ENCODE measurements at regions not wholly inside any gene's neighbourhood (a gene's known extent, or its start where the extent isn't known, plus 50 kb on each side); places are given as distances from the start of the nearest gene placed in this dataset.

- no peaks in the 10 kb centered on the region for H3K27me3 ChIP-seq (ENCODE audit: control insufficient read depth, insufficient read depth, low read length)
- no peak for DNase-seq
Measured at GRCh38 chr22:47392729-47393128, 630.3 kb downstream of the TBC1D22A start.

GRCh38 chr22:47392054-47392347, 629.6 kb downstream of the TBC1D22A start:
- DNase-seq: no peak
- H3K27me3 ChIP-seq (ENCODE audit: control insufficient read depth, insufficient read depth, low read length): no peaks in the 10 kb centered on the region
- no peaks in the 10 kb centered on the region for H3K36me3 ChIP-seq (replicated peaks; ENCODE audit: control insufficient read depth, insufficient read depth, low read length)
- no peak overlapping the region for H3K4me3 ChIP-seq (ENCODE audit: insufficient read depth, low read depth, low read length)

More at GRCh38 chr22:47392729-47393128, 630.3 kb downstream of the TBC1D22A start:
- Histone ChIP-seq H3K36me3 (replicated peaks; ENCODE audit: control insufficient read depth, insufficient read depth, low read length) (no peaks in the 10 kb centered on the region), H3K4me3 (ENCODE audit: insufficient read depth, low read depth, low read length) (no peak overlapping the region)

- Histone ChIP-seq H3K27me3 (ENCODE audit: control insufficient read depth, insufficient read depth, low read length) (no peaks in the 10 kb centered on the region), H3K4me3 (ENCODE audit: insufficient read depth, low read depth, low read length) (no peak overlapping the region), H3K36me3 (replicated peaks; ENCODE audit: control insufficient read depth, insufficient read depth, low read length) (no peaks in the 10 kb centered on the region)
- DNase-seq: no peak
Measured at GRCh38 chr22:47391169-47392053, 629.0 kb downstream of the TBC1D22A start.

- Histone ChIP-seq H3K27me3 (ENCODE audit: control insufficient read depth, insufficient read depth, low read length) (no peaks in the 10 kb centered on the region), H3K4me3 (ENCODE audit: insufficient read depth, low read depth, low read length) (no peak overlapping the region), H3K36me3 (replicated peaks; ENCODE audit: control insufficient read depth, insufficient read depth, low read length) (no peaks in the 10 kb centered on the region)
- no peak for DNase-seq
Measured at GRCh38 chr22:47390026-47390970, 627.8 kb downstream of the TBC1D22A start.

- Histone ChIP-seq H3K27me3 (ENCODE audit: control insufficient read depth, insufficient read depth, low read length) (no peaks in the 10 kb centered on the region), H3K4me3 (ENCODE audit: insufficient read depth, low read depth, low read length) (no peak overlapping the region), H3K36me3 (replicated peaks; ENCODE audit: control insufficient read depth, insufficient read depth, low read length) (no peaks in the 10 kb centered on the region)
- no peak for DNase-seq
Measured at GRCh38 chr22:47389201-47389600, 626.8 kb downstream of the TBC1D22A start.

- DNase-seq: no peak
- H3K36me3 ChIP-seq (replicated peaks; ENCODE audit: control insufficient read depth, insufficient read depth, low read length): no peaks in the 10 kb centered on the region
- no peaks in the 10 kb centered on the region for H3K27me3 ChIP-seq (ENCODE audit: control insufficient read depth, insufficient read depth, low read length)
- no peak overlapping the region for H3K4me3 ChIP-seq (ENCODE audit: insufficient read depth, low read depth, low read length)
Measured at GRCh38 chr22:47388778-47389177, 626.3 kb downstream of the TBC1D22A start.

GRCh38 chr22:47388331-47388730, 625.9 kb downstream of the TBC1D22A start:
- Histone ChIP-seq H3K27me3 (ENCODE audit: control insufficient read depth, insufficient read depth, low read length) (no peaks in the 10 kb centered on the region), H3K36me3 (replicated peaks; ENCODE audit: control insufficient read depth, insufficient read depth, low read length) (no peaks in the 10 kb centered on the region), H3K4me3 (ENCODE audit: insufficient read depth, low read depth, low read length) (no peak overlapping the region)
- DNase-seq: no peak

GRCh38 chr22:47386812-47387510, 624.5 kb downstream of the TBC1D22A start:
- DNase-seq: no peak
- H3K4me3 ChIP-seq (ENCODE audit: insufficient read depth, low read depth, low read length): no peak overlapping the region
- no peaks in the 10 kb centered on the region for H3K27me3 ChIP-seq (ENCODE audit: control insufficient read depth, insufficient read depth, low read length)
- no peaks in the 10 kb centered on the region for H3K36me3 ChIP-seq (replicated peaks; ENCODE audit: control insufficient read depth, insufficient read depth, low read length)

- Histone ChIP-seq H3K4me3 (ENCODE audit: insufficient read depth, low read depth, low read length) (no peak overlapping the region), H3K27me3 (ENCODE audit: control insufficient read depth, insufficient read depth, low read length) (no peaks in the 10 kb centered on the region)
Measured at GRCh38 chr22:47384977-47385376, 622.5 kb downstream of the TBC1D22A start.

GRCh38 chr22:47382164-47382890, 619.9 kb downstream of the TBC1D22A start:
- no peak for DNase-seq
- Histone ChIP-seq H3K36me3 (replicated peaks; ENCODE audit: control insufficient read depth, insufficient read depth, low read length) (no peaks in the 10 kb centered on the region), H3K27me3 (ENCODE audit: control insufficient read depth, insufficient read depth, low read length) (no peaks in the 10 kb centered on the region), H3K4me3 (ENCODE audit: insufficient read depth, low read depth, low read length) (no peak overlapping the region)

More at GRCh38 chr22:47384977-47385376, 622.5 kb downstream of the TBC1D22A start:
- DNase-seq: no peak
- H3K36me3 ChIP-seq (replicated peaks; ENCODE audit: control insufficient read depth, insufficient read depth, low read length): no peaks in the 10 kb centered on the region

- DNase-seq: no peak
- no peaks in the 10 kb centered on the region for H3K36me3 ChIP-seq (replicated peaks; ENCODE audit: control insufficient read depth, insufficient read depth, low read length)
- no peak overlapping the region for H3K4me3 ChIP-seq (ENCODE audit: insufficient read depth, low read depth, low read length)
- H3K27me3 ChIP-seq (ENCODE audit: control insufficient read depth, insufficient read depth, low read length): no peaks in the 10 kb centered on the region
Measured at GRCh38 chr22:47381240-47381639, 618.8 kb downstream of the TBC1D22A start.

GRCh38 chr22:47380692-47381091, 618.2 kb downstream of the TBC1D22A start:
- Histone ChIP-seq H3K27me3 (ENCODE audit: control insufficient read depth, insufficient read depth, low read length) (no peaks in the 10 kb centered on the region), H3K4me3 (ENCODE audit: insufficient read depth, low read depth, low read length) (no peak overlapping the region), H3K36me3 (replicated peaks; ENCODE audit: control insufficient read depth, insufficient read depth, low read length) (no peaks in the 10 kb centered on the region)
- no peak for DNase-seq

- Histone ChIP-seq H3K4me3 (ENCODE audit: insufficient read depth, low read depth, low read length) (no peak overlapping the region), H3K27me3 (ENCODE audit: control insufficient read depth, insufficient read depth, low read length) (no peaks in the 10 kb centered on the region), H3K36me3 (replicated peaks; ENCODE audit: control insufficient read depth, insufficient read depth, low read length) (no peaks in the 10 kb centered on the region)
- no peak for DNase-seq
Measured at GRCh38 chr22:47379037-47379436, 616.6 kb downstream of the TBC1D22A start.

All from H7 (cell line).